ENCODE measurements at regions not wholly inside any gene's neighbourhood (a gene's known extent, or its start where the extent isn't known, plus 50 kb on each side); places are given as distances from the start of the nearest gene placed in this dataset.

DNA sequence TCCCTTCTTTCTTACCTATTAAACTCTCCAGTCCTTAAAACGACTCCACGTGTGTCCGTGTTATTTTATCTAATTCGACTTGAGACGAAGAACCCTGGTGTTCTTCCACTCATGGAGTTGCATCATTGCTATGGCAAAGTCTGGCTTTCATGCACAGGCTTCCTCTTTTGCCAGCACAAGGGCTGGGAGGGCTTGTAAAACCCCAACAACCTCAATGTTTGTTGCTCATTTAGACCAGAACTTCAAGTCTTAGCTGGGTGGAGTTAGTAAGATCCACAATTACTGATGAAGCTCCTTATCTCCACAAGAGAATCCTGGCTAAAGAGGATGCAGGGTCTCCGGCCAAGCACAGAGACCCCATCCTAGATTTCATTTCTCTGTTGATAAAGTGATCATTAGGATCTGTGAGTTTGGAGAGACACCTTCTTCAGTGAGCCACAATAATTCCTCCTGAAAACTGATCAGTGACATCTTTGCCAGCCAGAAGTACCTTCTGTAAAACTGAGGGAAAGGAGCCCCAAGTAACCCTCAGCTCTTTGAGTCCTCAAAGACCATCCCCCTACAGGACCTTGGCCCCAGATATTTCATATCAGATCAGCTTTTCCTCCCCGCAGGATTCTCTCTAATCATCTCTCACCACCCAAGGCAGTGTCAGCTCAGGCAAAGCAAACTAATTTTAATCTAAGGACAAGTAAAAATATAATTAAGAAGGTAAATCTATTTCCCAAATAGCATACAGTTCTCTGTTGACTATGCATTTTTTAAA lies 514.6 kb downstream of the FUT8 start:
- DNase-seq (ENCODE audit: extremely low read depth, low read depth, low spot score), result no peak

DNA sequence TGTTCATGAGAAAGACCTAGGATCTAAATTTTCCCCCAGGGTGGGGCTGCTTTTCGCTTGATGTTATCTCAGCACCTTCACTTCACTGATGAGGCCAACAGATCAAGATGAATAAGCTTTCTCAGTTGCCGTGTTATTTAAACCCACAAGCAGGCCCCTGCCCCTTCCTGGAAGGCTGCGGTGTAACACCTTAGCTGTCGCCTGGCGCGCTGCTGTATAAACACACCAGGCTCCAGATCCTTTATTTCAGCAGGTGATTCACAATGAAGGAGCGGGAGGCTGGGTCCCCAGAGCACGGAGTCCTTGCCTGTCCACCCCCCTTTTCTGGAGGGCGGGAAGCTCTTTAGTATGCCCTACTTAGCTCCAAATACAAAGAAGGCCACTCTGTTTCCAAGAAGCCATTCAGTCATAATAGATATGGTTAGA lies 515.4 kb downstream of the FUT8 start:
- no peak for DNase-seq (ENCODE audit: extremely low read depth, low read depth, low spot score)

DNA sequence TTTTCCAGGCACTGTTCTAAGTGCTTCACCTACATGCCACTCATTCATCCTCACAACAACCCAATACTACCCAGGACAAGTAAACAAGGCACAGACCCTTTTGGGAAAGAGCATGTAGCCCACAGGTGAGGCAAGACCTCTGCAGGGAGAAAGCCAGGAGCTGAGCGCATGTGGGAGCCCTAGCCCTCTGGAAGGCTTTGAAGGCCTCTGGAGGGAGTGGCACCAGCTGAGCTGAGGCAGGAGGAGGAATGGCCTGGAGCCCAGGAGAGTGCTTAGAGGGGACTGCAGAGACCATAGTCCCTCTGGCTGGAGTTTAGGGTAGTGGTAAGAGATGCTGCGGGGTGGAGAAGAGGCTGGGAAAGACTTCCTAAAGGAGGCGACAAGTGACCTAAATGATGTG lies 516.5 kb downstream of the FUT8 start:
- no peak for DNase-seq (ENCODE audit: extremely low read depth, low read depth, low spot score)

GRCh38 chr14:65933400-65934069 lies 521.0 kb downstream of the FUT8 start:
- DNase-seq (ENCODE audit: extremely low read depth, low read depth, low spot score), result no peak

- DNase-seq (ENCODE audit: extremely low read depth, low read depth, low spot score), result no peak
Observed at GRCh38 chr14:65934070-65934435, 521.5 kb downstream of the FUT8 start.

DNA sequence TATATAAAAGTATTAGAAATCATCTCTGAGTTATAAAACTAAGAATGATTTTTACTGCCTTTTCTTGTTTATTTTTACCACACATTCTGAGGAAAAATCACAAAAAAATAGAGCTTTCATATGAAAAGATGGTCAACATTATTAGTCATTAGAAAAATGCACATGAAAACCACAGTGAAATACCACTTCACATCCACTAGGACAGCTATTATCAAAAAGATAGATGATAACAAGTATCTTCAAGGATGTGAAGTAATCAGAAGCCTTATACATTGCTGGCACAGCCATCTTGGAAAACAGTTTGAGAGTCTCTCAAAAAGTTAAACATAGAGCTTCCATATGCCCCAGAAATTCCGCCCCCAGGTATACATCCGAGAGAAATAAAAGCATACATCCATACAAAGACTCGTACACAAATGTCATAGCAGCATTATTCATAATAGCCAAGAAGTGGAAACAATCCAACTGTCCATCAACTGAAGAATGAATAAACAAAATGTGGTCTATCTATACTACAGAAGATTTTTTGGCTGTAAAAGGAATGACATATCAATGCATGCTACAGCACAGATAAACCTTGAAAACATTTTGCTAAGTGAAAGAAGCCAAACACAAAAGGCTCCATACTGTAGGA lies 523.9 kb downstream of the FUT8 start:
- DNase-seq (ENCODE audit: extremely low read depth, low read depth, low spot score), result no peak

GRCh38 chr14:65937079-65937959 lies 524.8 kb downstream of the FUT8 start:
- no peak for DNase-seq (ENCODE audit: extremely low read depth, low read depth, low spot score)

- DNase-seq (ENCODE audit: extremely low read depth, low read depth, low spot score), result no peak
Observed at GRCh38 chr14:65937960-65938316, 525.4 kb downstream of the FUT8 start.

DNA sequence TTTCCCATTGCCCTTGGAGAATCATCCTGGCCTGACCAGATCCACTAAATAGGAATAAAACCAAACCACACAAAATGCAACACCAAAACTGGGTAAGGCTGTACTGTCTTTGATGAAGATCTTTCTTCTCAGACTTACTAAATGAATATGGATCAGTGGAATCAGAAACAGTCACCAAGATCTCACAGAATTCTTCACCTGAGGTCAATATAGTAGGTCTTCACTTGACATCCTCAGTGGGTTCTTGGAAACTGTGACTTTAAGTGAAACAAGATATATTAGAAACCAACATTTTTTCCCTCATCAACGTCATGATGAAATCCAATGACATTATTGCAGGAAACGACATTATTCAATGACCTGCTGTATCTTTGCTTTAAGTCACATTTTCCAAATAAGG lies 526.2 kb downstream of the FUT8 start:
- DNase-seq (ENCODE audit: extremely low read depth, low read depth, low spot score), result no peak

DNA sequence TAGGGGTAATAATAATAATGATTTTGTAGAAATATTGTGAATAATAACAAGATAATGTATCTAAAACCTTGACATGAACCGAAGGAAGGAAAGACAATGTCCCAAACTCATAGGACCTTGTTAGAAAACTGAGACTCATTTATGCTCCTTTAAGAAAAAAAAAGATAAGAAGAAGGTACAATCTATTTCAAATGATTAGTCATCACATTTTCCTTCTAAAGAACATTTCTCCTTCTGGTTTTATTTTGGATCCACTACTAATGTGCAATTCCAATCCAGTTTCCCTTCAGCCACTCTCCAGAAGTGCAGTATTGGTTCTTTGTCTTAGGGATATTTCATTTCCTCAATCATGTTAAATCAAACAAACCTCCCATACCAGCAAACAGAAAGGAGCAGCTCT lies 526.7 kb downstream of the FUT8 start:
- no peak for DNase-seq (ENCODE audit: extremely low read depth, low read depth, low spot score)

- DNase-seq (ENCODE audit: extremely low read depth, low read depth, low spot score), result no peak
Observed at GRCh38 chr14:65940056-65940735, 527.7 kb downstream of the FUT8 start.

DNA sequence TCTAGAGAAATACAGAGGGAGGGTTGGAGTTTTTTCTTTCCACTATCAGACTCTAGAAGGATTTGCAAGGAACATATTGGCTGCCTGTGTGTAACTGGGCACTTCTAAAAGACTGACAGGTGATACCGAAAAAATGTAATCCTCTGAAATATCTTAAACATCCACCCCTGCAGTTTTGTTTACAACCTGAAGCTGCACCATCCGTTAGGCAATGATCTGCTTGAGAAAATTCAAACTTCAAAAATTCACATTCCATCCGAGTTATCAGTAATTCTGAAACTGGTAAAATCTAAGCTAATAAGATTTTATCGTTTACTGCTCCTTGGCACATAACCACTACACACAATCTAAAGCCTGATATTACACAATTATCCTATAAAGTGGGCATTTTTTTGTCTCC lies 528.6 kb downstream of the FUT8 start:
- DNase-seq (ENCODE audit: extremely low read depth, low read depth, low spot score), result no peak

DNA sequence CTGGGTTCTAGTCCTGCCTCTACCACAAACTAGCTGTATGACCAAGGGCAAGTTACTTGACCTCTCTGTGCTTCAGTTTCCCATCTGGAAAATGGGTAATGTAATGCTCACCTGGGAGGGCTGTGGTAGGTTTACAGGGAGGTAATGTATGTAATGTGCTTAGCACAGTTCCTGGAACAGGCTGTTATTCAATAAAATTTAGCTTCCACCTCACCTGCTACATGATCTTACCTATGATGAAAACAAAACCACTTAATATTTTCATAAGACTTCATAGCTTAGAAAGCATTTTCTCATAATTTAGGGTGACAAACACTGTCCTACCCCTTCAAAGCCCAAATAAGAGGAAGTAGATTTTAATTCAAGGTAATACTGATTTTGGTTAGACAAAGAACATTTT lies 530.6 kb downstream of the FUT8 start:
- no peak for DNase-seq (ENCODE audit: extremely low read depth, low read depth, low spot score)

DNA sequence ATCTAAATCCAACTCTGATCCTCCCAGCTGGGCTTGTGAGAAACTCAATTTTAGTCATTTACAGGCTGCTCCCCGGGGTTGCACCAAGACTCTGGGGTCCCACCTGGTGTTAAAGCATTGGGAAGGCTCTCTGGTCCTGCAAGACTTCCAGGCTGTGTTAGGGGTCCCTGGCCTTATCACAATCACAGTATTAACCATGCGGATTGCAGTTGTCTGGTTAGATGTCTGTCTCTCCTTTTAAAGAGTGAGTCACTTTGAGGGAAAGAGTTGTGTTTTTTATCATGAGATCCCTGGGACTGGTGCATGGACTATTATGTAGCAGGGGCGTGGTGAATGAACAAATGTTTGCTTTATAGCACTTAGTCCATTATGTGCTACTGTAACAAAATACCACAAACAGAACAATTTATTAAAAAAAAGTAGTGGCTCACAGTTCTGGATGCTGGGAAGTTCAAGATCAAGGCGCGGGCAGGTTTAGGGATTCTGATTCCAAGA lies 531.4 kb downstream of the FUT8 start:
- no peak for DNase-seq (ENCODE audit: extremely low read depth, low read depth, low spot score)

DNA sequence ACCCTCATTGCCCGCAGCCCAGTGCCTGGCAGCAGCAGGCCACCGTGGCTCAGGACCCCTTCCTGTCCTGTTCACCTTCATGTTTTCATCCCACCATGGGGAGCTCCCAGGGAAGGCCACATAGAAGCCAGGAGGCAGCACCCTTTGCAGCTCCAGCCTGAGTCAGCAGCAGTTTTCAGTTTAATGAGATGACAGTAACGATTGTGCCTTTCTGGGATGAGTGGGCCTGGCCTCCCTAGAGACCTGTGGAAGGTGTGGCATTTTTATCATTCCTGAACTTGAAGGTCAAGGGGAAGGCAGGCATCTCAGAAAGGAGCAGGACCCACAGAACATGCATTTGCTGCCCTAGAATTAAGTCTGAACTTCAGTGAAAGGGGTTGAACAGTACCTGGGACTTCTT lies 532.8 kb downstream of the FUT8 start:
- DNase-seq (ENCODE audit: extremely low read depth, low read depth, low spot score), result no peak

GRCh38 chr14:65946494-65946893 lies 534.0 kb downstream of the FUT8 start:
- no peak for DNase-seq (ENCODE audit: extremely low read depth, low read depth, low spot score)

- no peak for DNase-seq (ENCODE audit: extremely low read depth, low read depth, low spot score)
Observed at GRCh38 chr14:65948302-65948701, 535.8 kb downstream of the FUT8 start.

GRCh38 chr14:65949711-65950516 lies 536.3 kb upstream of the CCDC196 start:
- no peak for DNase-seq (ENCODE audit: extremely low read depth, low read depth, low spot score)

GRCh38 chr14:65954942-65955341 lies 531.2 kb upstream of the CCDC196 start:
- no peak for DNase-seq (ENCODE audit: extremely low read depth, low read depth, low spot score)
